Tibial nerve (tissue), 4 donors: ENCODE measurements at regions not wholly inside any gene's neighbourhood (a gene's known extent, or its start where the extent isn't known, plus 50 kb on each side); places are given as distances from the start of the nearest gene placed in this dataset.
"Not testable (repeated sequence)": the region's sequence is repeated elsewhere in the genome, so short reads cannot be mapped to it uniquely, and the experiment has no call there.

Experiments
- EP300 ChIP-seq, 2 donors: sonication (generic); formaldehyde crosslinking; IDR thresholded peaks; one replicate each; pipeline ENCODE4 v1.6.1; 2017; ENCODE audit warnings: antibody characterized with exemption in 2 of 2, mild to moderate bottlenecking in 1 of 2
- POLR2A ChIP-seq, 2 donors: fragments of 450-650 bp; IDR thresholded peaks; one replicate each; pipeline ENCODE4 v1.6.1; 2017; ENCODE audit warnings: antibody characterized with exemption in 2 of 2, mild to moderate bottlenecking in 2 of 2, moderate library complexity in 2 of 2
- TF ChIP-seq, protein P1 (sequence below), 5 experiments: fragments of 200-600 bp in 3 of 5; fragments of 450-650 bp in 2 of 5; sonication (generic) in 3 of 5; IDR thresholded peaks; one replicate each; pipeline ENCODE4 v1.5.1; 2016 to 2019; ENCODE audit warnings: antibody characterized with exemption in 5 of 5, mild to moderate bottlenecking in 3 of 5, moderate library complexity in 2 of 5

- TF ChIP-seq, protein P1, sequence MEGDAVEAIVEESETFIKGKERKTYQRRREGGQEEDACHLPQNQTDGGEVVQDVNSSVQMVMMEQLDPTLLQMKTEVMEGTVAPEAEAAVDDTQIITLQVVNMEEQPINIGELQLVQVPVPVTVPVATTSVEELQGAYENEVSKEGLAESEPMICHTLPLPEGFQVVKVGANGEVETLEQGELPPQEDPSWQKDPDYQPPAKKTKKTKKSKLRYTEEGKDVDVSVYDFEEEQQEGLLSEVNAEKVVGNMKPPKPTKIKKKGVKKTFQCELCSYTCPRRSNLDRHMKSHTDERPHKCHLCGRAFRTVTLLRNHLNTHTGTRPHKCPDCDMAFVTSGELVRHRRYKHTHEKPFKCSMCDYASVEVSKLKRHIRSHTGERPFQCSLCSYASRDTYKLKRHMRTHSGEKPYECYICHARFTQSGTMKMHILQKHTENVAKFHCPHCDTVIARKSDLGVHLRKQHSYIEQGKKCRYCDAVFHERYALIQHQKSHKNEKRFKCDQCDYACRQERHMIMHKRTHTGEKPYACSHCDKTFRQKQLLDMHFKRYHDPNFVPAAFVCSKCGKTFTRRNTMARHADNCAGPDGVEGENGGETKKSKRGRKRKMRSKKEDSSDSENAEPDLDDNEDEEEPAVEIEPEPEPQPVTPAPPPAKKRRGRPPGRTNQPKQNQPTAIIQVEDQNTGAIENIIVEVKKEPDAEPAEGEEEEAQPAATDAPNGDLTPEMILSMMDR (IDR thresholded peaks at IDR 0.05), result not testable (repeated sequence)
- TF ChIP-seq POLR2A, EP300 (IDR thresholded peaks at IDR 0.05): not testable (repeated sequence)
Observed at GRCh38 chr3:130155464-130155863, 73.8 kb downstream of the ALG1L2 start.
